ENCODE measurements at regions not wholly inside any gene's neighbourhood (a gene's known extent, or its start where the extent isn't known, plus 50 kb on each side); places are given as distances from the start of the nearest gene placed in this dataset.

- ChIA-PET CTCF (no interaction called here), POLR2A (no interaction called here), RAD21 (ENCODE audit: low non-redundant PET in 1 of 2, low total read pairs in 2 of 2, uncharacterized antibody in 2 of 2, unreplicated experiment in 2 of 2) (no interaction called here)
- Histone ChIP-seq H3K9ac (ENCODE audit: low read length) (no peak overlapping the region), H3K4me2 (ENCODE audit: low read length) (no peak overlapping the region), H4K20me1 (ENCODE audit: insufficient read depth) (no peaks in the 10 kb centered on the region), H3K9me3 (ENCODE audit: control insufficient read depth in 1 of 2, insufficient read depth in 1 of 2, low read depth in 1 of 2, low read length in 2 of 2) (no peaks in the 10 kb centered on the region), H3K27ac (ENCODE audit: low read depth, low read length) (no peak overlapping the region), H3K79me2 (ENCODE audit: insufficient read depth, low read length) (no peaks in the 10 kb centered on the region), H3K27me3 (ENCODE audit: insufficient read depth, low read length) (no peaks in the 10 kb centered on the region), H3K4me3 (replicated peaks in 1 of 2; ENCODE audit: low read depth in 1 of 2, low read length in 2 of 2) (no peak overlapping the region), H2AFZ (ENCODE audit: low read depth, low read length, poor library complexity, severe bottlenecking) (no peak overlapping the region), H3K4me1 (ENCODE audit: control insufficient read depth in 1 of 2, insufficient read depth in 2 of 2, low read length in 2 of 2) (no peaks in the 10 kb centered on the region), H3K9me2 (ENCODE audit: insufficient read depth) (no peaks in the 10 kb centered on the region), H3K36me3 (ENCODE audit: control insufficient read depth in 1 of 2, insufficient read depth in 2 of 2, low read length in 2 of 2) (no peaks in the 10 kb centered on the region)
- TF ChIP-seq ATF3 (IDR thresholded peaks at IDR 0.05) = no peak
- no peak for TF ChIP-seq REST (IDR thresholded peaks at IDR 0.05; ENCODE audit: low read depth)
- no peak for TF ChIP-seq EZH2 (IDR thresholded peaks at IDR 0.05)
- no peak for TF ChIP-seq ZNF274 (IDR thresholded peaks at IDR 0.05; ENCODE audit: low read depth, low read length)
- TF ChIP-seq RAD21 (IDR thresholded peaks at IDR 0.05; ENCODE audit: low read depth) = no peak
- no peak for TF ChIP-seq CBX3 (IDR thresholded peaks at IDR 0.05; ENCODE audit: low read depth)
- no peak for TF ChIP-seq ELF1 (IDR thresholded peaks at IDR 0.05; ENCODE audit: borderline replicate concordance, low read depth)
- TF ChIP-seq ZBTB33 (IDR thresholded peaks at IDR 0.05; ENCODE audit: extremely low read depth, insufficient replicate concordance, low read length) = no peak
- no peak for TF ChIP-seq CEBPB (IDR thresholded peaks at IDR 0.05; ENCODE audit: low read depth)
- no peak for TF ChIP-seq MAX (IDR thresholded peaks at IDR 0.05)
- TF ChIP-seq CTCF (IDR thresholded peaks at IDR 0.05 in 2 of 3, conservative IDR thresholded peaks at IDR 0.05 in 1 of 3; ENCODE audit: borderline replicate concordance in 1 of 3, insufficient read depth in 1 of 3, low read depth in 2 of 3, low read length in 2 of 3) = no peak
- TF ChIP-seq TCF7L2 (IDR thresholded peaks at IDR 0.05; ENCODE audit: borderline replicate concordance, extremely low read depth, insufficient read depth, insufficient read length) = no peak
- DNase-seq (ENCODE audit: low read depth, low spot score) = no peak
- BruUV-seq (replicated peaks) = no TSS peak
- no peak for ATAC-seq
- intact Hi-C loops (cut with micrococcal nuclease) = no loop called here
These were observed 297.7 kb upstream of the MANEA start for GRCh38 chr6:95279616-95280015.
